ENCODE measurements at regions not wholly inside any gene's neighbourhood (a gene's known extent, or its start where the extent isn't known, plus 50 kb on each side); places are given as distances from the start of the nearest gene placed in this dataset.

GRCh38 chr1:170857955-170858354 is 77.4 kb upstream of the MROH9 start:
- H3K27ac Mint-ChIP-seq, result no peak overlapping the region
- H3K36me3 Mint-ChIP-seq (ENCODE audit: low read depth), result no peaks in the 10 kb centered on the region
- no peak for ATAC-seq

More at GRCh38 chr1:170857955-170858354, 77.4 kb upstream of the MROH9 start:
- H3K4me1 ChIP-seq (ENCODE audit: insufficient read depth), result no peaks in the 10 kb centered on the region
- H3K9me3 Mint-ChIP-seq, result no peaks in the 10 kb centered on the region; the same call in 2 of the 3 replicates
- H3K27me3 Mint-ChIP-seq (ENCODE audit: insufficient read depth, low read depth, poor library complexity), result no peaks in the 10 kb centered on the region
- H3K36me3 ChIP-seq (ENCODE audit: insufficient read depth), result no peaks in the 10 kb centered on the region
- no peaks in the 10 kb centered on the region for H4K20me1 ChIP-seq (replicated peaks; ENCODE audit: insufficient read depth)
- no peak overlapping the region for H3K4me3 ChIP-seq
- H3K27me3 ChIP-seq (ENCODE audit: insufficient read depth), result no peaks in the 10 kb centered on the region
- no peaks in the 10 kb centered on the region for H3K79me2 ChIP-seq (replicated peaks; ENCODE audit: insufficient read depth)
- no peaks in the 10 kb centered on the region for H3K4me1 Mint-ChIP-seq
- H3K9me2 ChIP-seq (ENCODE audit: insufficient read depth), result no peaks in the 10 kb centered on the region
- H3K27ac ChIP-seq (ENCODE audit: low read depth), result no peak overlapping the region
- no peak overlapping the region for H2AFZ ChIP-seq
- H3F3A ChIP-seq (replicated peaks; ENCODE audit: low read depth), result no peaks in the 10 kb centered on the region
- no peak for DNase-seq (ENCODE audit: low spot score)
- H3K4me2 ChIP-seq, result no peak overlapping the region
- H3K4me3 Mint-ChIP-seq, result no peak overlapping the region
- no peak for TF ChIP-seq ZNF114 (CRISPR knock-in tag; IDR thresholded peaks at IDR 0.05)
- no peak for TF ChIP-seq EZH2 (IDR thresholded peaks at IDR 0.05; ENCODE audit: low read depth, unreplicated experiment)
- TF ChIP-seq POLR2AphosphoS5 (IDR thresholded peaks at IDR 0.05; ENCODE audit: low read depth), result no peak
- TF ChIP-seq EZH2phosphoT487 (IDR thresholded peaks at IDR 0.05; ENCODE audit: unreplicated experiment), result no peak
- TF ChIP-seq REST (IDR thresholded peaks at IDR 0.05; ENCODE audit: unreplicated experiment), result no peak
- TF ChIP-seq CTCF (conservative IDR thresholded peaks at IDR 0.05; ENCODE audit: low read depth in 2 of 2), result no peak
- no peak for TF ChIP-seq ETS1 (IDR thresholded peaks at IDR 0.05)
- no peak for TF ChIP-seq JUNB (IDR thresholded peaks at IDR 0.05; ENCODE audit: unreplicated experiment)
- TF ChIP-seq NANOG (IDR thresholded peaks at IDR 0.05; ENCODE audit: borderline replicate concordance), result no peak
- TF ChIP-seq STAT1 (IDR thresholded peaks at IDR 0.05; ENCODE audit: unreplicated experiment), result no peak
- TF ChIP-seq CREB1 (CRISPR knock-in tag; IDR thresholded peaks at IDR 0.05; ENCODE audit: low read depth), result no peak
- TF ChIP-seq ZNF331 (CRISPR knock-in tag; IDR thresholded peaks at IDR 0.05; ENCODE audit: low read depth), result no peak
- TF ChIP-seq ZNF462 (CRISPR knock-in tag; IDR thresholded peaks at IDR 0.05), result no peak

All from GM23338 (cell line).